ENCODE measurements at regions not wholly inside any gene's neighbourhood (a gene's known extent, or its start where the extent isn't known, plus 50 kb on each side); places are given as distances from the start of the nearest gene placed in this dataset.

GRCh38 chr12:65586796-65587195 lies 237.5 kb upstream of the HMGA2 start:
- TF ChIP-seq POLR2A (IDR thresholded peaks at IDR 0.05) (no peak), CTCF (IDR thresholded peaks at IDR 0.05) (no peak)
